ENCODE measurements at regions not wholly inside any gene's neighbourhood (a gene's known extent, or its start where the extent isn't known, plus 50 kb on each side); places are given as distances from the start of the nearest gene placed in this dataset.

DNA sequence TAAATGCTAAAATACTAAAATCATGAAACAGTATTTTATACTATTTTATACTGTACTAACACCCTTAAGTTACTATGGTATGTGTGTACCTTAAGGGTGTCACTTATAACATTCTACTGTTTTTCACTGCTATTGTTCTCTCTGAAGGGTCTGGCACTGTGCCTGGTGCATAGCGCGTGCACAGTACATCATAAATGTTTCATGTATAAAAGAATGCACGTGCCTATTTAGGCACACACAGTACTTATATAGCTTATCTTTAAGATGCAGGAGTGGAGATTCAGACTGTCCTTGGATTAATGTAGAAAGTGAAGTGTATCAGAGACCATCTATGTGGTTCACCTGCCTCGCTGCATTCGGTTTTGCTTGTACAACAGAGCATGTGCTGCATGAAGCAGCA lies 64.0 kb upstream of the SGK1 start:
- TF ChIP-seq, protein P1, sequence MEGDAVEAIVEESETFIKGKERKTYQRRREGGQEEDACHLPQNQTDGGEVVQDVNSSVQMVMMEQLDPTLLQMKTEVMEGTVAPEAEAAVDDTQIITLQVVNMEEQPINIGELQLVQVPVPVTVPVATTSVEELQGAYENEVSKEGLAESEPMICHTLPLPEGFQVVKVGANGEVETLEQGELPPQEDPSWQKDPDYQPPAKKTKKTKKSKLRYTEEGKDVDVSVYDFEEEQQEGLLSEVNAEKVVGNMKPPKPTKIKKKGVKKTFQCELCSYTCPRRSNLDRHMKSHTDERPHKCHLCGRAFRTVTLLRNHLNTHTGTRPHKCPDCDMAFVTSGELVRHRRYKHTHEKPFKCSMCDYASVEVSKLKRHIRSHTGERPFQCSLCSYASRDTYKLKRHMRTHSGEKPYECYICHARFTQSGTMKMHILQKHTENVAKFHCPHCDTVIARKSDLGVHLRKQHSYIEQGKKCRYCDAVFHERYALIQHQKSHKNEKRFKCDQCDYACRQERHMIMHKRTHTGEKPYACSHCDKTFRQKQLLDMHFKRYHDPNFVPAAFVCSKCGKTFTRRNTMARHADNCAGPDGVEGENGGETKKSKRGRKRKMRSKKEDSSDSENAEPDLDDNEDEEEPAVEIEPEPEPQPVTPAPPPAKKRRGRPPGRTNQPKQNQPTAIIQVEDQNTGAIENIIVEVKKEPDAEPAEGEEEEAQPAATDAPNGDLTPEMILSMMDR (conservative IDR thresholded peaks at IDR 0.05; ENCODE audit: control insufficient read depth, insufficient read depth, low read depth, low read length), result no peak
- H3K4me3 ChIP-seq (ENCODE audit: control insufficient read depth, low read depth, low read length), result no peak overlapping the region
- no peak for DNase-seq (ENCODE audit: low read depth)

DNA sequence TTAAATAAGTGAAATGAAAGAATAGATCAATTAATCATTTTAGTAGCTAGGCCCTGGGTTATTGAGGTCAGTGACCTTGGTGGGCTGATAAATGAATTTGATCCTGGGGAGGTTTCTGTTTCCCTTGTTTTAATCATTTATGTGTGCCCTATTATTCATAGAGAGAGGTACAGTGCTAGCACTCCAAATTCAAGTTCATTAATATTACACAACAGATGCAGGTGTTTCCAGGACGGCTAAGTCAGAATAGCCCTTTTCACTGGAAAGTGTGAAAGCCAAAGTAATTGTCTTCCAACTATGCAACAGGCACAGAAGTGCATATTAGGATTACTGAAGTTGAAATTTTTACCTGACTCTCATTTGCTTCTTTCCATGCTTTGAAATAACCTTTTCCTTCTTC lies 61.7 kb upstream of the SGK1 start:
- TF ChIP-seq, protein P1 (conservative IDR thresholded peaks at IDR 0.05; ENCODE audit: control insufficient read depth, insufficient read depth, low read depth, low read length), result no peak
- no peak for DNase-seq (ENCODE audit: low read depth)
- H3K4me3 ChIP-seq (ENCODE audit: control insufficient read depth, low read depth, low read length), result no peak overlapping the region

DNA sequence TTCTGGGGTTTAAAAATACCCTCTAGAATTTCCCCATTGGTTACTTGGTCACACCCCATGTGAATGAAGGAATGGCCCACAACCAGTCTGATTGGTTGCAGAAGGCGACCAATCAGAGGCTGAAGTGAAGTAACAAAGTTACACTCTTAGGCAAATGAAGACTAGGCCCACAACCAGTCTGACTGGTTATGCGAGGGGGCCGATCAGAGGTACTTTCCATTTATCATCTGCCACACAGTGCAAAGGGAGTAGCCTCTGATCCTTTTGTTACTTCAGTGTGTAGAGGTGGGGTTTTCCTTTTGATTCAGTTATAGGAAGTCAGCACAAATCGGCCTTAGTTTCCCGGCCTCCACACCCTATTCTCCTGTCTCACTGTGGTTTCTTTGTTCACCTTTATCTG lies 61.2 kb upstream of the SGK1 start:
- TF ChIP-seq, protein P1 (conservative IDR thresholded peaks at IDR 0.05; ENCODE audit: control insufficient read depth, insufficient read depth, low read depth, low read length), result no peak
- H3K4me3 ChIP-seq (ENCODE audit: control insufficient read depth, low read depth, low read length), result no peak overlapping the region
- DNase-seq (ENCODE audit: low read depth), result no peak

DNA sequence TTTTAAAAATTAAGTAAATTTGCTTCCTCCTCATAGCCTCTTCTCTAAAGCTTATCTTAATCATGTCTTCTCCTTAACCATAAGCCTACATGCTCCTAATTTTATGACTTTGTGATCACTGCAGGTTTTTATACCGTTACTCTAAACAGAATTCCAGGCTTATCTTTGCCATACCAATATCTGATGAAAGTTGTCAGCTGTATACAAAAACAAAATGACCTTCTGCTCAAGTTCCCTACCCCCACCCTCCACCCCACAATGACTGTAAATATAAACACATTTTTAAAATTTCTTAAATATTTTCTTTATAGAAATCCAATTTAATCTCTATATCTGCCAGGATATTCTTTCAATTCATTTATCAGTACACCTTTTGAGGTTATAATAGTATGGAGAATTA lies 60.5 kb upstream of the SGK1 start:
- no peak for DNase-seq (ENCODE audit: low read depth)

DNA sequence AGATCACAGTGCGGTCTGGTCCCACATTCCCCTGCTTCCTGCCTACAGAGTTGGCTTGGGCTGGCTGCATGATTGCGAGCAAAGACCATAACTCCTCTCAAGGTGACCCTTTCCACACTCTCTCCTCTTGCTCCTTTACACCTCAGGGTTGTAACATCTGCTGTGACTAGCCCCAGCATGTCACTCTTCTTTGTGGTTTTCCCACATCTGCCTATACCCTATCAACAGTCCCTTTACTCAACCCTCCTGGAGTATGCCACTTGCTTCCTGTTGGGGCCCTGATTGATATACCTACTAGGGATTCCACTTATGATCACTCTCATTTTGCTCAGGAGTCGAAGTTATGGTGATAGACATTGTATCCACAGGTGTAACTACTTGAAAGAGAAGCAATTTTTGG lies 58.9 kb upstream of the SGK1 start:
- no peak overlapping the region for H3K4me3 ChIP-seq (ENCODE audit: control insufficient read depth, low read depth, low read length)
- TF ChIP-seq, protein P1 (conservative IDR thresholded peaks at IDR 0.05; ENCODE audit: control insufficient read depth, insufficient read depth, low read depth, low read length), result no peak
- no peak for DNase-seq (ENCODE audit: low read depth)

More for the DNA sequence above, 60.5 kb upstream of the SGK1 start:
- H3K4me3 ChIP-seq (ENCODE audit: control insufficient read depth, low read depth, low read length), result no peak overlapping the region
- TF ChIP-seq, protein P1 (conservative IDR thresholded peaks at IDR 0.05; ENCODE audit: control insufficient read depth, insufficient read depth, low read depth, low read length), result no peak

DNA sequence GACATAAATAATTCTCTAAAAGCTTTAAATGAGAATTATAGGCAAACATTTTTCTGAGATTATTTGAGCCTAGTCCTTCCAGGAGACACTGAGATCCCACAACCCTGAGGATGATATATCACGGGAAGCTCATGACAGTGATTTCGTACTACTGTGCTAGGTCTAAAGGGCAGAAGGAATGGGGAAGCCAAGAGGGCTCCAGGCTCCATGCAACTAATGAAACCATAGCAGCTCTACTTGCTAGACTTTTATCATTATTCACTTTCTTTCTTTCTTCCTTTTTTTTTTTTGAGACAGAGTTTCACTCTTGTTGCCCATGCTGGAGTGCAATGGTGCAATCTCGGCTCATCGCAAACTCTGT lies 57.3 kb upstream of the SGK1 start:
- TF ChIP-seq, protein P1 (conservative IDR thresholded peaks at IDR 0.05; ENCODE audit: control insufficient read depth, insufficient read depth, low read depth, low read length), result no peak
- H3K4me3 ChIP-seq (ENCODE audit: control insufficient read depth, low read depth, low read length), result no peak overlapping the region
- no peak for DNase-seq (ENCODE audit: low read depth)

All from fibroblast of mammary gland (primary cell).